ENCODE measurements at regions not wholly inside any gene's neighbourhood (a gene's known extent, or its start where the extent isn't known, plus 50 kb on each side); places are given as distances from the start of the nearest gene placed in this dataset.
"Not testable (repeated sequence)": the region's sequence is repeated elsewhere in the genome, so short reads cannot be mapped to it uniquely, and the experiment has no call there.

DNA sequence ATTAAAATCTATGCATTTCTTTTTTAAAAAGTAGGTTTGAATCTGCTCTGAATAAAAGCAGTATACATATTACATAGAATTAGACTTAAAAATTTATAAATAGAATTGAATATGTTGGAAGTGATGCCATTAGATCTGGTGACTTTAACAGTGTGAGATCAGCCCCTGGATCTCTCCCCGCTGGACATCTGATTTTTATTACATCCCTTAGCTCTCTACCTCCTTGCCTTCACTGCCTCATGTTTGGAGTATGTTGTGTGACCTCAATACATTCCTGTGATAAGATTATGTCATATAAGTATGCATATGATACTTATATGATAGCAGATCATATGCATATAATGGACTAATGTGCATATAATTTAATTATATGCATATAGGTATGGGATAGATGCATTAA is 643.4 kb upstream of the NR2F2 start:
- no peak for DNase-seq

DNA sequence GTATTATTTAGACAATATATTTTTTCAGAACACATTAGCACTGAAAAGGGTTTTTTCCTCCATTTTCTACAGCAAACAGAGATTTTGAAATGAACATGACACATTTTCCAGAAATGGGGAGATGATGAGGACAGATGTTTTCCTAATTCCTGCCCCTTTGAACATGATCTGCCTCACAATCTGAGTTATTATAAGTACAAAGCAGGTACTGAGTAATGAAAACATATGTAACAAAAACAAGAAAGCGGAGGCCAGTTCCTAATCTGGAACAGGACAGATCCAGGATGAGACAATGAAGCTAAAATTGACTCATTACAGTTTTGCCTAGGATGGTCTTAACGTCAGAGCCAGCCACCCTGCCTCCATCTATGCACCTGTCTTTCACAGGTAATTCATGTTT is 642.8 kb upstream of the NR2F2 start:
- DNase-seq = no peak

DNA sequence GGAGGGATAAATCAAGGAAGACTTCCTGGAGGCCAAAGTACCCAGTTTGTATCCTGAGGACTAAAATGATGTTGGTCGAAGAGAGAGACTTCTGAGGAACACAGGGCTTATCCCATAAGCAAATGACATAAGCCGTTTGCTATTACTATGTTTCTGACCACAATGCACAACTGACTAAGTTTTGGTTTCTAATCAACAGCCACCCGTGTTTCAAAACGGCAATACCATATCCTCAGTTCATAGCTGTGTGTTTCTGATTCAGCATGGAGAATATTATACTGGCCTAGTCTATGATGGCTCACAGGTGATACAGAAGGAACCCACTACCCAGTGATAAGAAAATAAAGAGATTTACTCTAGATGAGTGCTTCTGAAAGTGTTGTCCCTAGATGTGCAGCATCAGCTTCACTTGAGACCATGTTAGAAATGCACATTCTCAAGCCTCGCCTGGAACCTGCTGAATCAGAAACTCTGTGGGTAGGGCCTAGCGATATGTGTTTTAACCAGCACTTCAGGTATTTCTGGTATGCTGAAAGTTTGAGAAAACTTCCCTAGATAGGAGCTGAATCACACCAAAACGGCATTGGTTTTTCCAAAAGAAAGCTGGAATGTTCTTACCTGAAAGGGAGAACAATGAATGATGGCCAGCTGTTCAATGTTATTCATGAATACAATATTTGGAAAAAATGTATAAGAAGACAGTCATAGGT is 639.7 kb upstream of the NR2F2 start:
- no peak for DNase-seq

DNA sequence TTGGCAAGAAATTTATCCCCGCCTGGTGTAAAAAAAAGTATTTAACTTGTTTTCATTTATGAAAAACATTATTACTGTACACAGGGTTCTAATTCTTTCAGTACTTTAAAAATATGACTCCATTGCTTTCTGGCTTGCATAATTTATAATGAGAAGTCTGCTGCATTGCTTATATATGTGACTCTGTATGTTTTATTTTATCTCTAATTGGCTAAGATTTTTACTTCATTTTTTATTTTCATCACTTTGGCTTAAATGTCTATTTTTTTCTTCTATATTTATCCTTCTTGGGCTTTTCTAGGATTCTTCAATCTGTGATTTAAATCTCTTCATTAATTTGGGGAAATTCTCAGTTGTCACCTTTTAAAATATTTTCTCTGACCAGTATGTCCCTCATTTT is 636.6 kb upstream of the NR2F2 start:
- no peak for DNase-seq

DNA sequence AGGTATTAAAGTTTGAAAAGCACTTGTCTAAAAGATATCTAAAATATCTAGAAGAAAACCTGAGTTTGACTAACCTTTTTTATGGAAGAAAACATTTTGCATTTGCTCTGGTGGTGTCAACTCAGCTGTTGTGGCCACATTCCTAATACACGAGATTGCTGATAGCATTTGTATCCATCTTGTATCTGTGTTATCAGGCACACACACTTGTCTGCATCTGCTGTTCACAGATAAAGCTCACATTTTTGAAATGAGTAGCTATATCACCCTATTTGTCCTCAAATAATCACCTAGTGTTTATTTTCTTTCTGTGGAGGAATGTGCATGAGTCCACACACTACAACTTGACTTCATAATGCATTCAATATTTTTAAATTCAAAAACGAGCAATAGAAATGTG is 632.3 kb upstream of the NR2F2 start:
- DNase-seq = no peak

DNA sequence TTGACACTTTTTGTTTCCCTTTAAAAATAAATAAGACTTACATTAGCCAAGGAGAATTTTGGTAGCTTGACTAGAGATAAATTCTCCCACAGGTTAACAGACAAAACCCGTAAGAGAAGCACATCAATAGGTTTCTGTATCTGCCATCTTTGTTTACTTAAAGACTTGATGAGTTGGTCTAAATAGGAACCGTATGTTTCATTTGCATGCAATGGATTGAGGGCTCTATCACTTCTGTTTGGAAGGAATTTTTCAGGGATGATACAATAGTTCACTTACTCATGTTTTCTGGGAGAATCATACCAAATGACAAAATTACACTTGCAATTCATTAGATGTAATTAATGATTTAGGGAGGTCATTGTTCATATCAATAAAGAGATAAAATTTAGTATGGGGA is 631.5 kb upstream of the NR2F2 start:
- DNase-seq = no peak

DNA sequence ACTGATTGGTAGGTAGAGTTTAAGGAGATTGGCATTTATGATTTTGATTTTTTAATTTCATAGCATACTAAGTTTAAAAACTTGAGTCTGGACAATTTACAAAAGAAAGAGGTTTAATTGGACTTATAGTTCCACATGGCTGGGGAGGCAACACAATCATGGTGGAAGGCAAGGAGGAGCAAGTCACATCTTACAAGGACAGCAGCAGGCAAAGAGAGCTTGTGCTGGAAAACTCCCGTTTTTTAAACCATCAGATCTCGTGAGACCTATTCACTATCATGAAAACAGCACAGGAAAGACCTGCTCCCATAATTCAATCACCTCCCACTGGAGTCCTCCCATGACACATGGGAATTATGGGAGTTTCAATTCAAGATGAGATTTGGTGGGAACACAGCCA is 630.9 kb upstream of the NR2F2 start:
- DNase-seq = no peak

DNA sequence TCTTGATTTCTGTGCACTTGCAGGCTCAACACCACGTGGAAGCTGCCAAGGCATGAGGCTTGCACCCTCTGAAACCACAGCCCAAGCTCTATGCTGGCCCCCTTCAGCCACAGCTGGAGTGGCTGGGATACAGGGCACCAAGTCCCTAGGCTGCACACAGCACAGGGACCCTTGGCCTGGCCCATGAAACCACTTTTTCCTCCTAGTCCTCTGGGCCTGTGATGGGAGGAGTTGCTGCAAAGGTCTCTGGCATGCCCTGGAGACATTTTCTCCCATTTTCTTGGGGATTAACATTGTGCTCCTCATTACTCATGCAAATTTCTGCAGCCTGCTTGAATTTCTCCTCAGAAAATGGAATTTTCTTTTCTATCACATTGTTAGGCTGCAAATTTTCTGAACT is 629.8 kb upstream of the NR2F2 start:
- not testable (repeated sequence) for DNase-seq

DNA sequence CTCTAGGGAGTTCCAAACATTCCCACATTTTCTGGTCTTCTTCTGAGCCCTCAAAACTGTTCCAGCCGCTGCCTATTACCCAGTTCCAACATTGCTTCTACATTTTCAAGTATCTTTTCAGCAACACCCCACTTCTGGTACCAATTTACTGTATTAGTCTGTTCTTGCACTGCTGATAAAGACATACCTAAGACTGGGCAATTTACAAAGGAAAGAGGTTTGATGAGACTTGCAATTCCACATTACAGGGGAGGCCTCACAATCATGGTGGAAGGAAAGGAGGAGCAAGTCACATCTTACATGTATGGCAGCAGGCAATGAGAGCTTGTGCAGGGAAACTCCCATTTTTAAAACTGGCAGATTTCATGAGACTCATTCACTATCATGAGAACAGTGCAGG is 629.1 kb upstream of the NR2F2 start:
- DNase-seq = no peak

DNA sequence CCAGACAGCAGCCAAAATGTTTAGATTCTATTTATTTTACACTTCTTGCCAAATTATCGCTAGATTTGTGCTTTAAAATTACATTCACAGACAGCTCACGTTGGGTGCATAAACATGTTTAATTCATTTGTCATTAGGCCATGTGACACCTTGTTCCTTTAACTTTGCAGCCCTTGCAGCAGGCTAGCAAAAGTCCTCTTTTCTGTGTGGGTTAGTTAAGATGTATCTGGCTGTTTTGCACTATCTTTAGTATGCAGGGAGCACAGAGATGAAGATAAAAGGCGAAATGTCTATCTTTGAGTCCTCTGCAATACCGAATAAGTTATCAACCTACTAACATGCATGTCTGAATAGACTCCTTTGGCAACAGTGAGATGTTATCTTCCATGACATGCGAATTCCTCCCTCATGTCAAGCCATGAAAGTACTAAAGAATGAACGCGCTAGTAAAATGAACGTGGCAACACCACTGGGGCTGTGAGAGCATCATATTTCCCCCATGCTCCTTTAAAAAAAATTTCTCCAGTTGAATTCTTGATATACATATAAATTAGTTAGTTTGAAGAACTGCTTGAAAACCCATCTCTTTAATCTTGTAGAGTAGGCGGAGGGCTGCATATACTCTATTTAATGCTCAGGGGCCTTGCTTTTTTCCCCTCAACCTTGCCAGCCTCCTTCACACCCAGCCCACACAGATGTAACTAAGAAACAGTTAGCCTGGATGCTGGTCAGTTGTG is 620.4 kb upstream of the NR2F2 start:
- no peak for DNase-seq

DNA sequence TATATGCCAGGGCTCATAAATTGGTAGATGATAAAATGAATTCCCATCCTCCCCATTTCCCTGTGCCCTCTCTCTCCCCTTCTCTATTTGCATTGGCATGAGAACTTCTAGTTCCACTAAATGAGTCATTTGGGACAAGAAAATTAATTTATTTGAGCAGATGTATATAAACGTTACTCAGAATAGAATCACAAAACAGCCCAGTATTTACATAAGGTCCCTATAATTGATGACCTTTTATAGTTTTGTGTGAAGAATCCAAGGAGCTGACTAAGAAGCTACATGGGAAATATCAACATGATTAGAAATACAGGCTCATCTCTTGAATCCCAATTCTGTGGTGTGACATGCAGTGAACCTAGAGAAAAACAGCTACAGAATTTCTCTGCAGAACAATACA is 617.7 kb upstream of the NR2F2 start:
- DNase-seq = no peak

DNA sequence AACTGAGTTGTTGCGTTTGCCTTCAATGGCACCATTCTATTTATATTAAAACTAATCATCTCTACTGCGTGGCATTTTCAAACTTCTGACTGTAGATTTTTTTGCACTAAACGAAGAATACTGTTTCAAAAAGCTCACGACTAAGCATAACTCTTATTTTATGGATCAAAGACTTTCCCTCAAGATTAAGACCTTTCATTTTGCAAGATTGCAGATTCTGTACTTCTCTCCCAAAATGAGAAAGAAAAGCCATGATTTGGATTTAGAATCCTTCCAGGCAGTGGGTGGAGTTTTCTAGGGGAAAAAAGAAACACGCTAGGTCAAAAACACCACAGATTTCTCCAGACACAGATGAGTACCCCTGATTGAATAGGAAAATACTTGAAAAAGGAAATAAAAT is 617.2 kb upstream of the NR2F2 start:
- DNase-seq = no peak

DNA sequence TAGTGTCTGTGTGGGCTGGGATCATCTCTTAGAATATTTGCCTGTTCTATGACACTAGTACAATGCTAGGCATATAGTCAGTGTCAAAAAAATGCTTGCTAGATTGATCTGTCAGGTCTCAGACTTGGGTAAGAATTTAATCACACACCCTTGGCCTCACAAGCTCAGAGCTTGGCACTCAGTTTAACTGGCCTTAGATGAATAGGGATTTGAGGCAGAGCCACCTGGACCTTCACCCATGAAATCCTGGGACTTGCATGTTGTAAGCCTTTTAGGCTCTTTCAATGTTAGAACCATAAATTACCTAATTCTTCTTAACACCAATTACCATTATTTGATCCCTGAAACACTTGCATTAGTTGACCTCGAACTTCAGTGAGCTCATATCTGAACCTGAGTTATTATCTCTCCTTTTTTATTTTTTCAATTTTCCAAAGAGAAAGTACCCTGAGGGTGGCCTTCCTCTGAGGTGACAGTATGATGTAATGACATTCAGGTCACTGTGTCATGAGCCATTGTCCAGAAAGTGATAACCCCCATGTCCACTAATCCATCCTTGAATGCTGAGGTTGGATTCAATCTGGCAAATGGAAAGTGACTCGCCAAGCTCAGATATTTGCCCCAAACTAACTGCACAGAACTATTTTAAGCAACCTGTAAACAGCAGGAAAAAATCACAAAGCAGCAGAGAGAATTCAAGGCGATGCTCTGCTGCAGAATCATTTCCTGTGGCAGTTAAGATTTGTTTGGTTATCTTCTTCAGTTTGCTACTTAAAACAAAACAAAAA is 615.2 kb upstream of the NR2F2 start:
- DNase-seq = no peak

DNA sequence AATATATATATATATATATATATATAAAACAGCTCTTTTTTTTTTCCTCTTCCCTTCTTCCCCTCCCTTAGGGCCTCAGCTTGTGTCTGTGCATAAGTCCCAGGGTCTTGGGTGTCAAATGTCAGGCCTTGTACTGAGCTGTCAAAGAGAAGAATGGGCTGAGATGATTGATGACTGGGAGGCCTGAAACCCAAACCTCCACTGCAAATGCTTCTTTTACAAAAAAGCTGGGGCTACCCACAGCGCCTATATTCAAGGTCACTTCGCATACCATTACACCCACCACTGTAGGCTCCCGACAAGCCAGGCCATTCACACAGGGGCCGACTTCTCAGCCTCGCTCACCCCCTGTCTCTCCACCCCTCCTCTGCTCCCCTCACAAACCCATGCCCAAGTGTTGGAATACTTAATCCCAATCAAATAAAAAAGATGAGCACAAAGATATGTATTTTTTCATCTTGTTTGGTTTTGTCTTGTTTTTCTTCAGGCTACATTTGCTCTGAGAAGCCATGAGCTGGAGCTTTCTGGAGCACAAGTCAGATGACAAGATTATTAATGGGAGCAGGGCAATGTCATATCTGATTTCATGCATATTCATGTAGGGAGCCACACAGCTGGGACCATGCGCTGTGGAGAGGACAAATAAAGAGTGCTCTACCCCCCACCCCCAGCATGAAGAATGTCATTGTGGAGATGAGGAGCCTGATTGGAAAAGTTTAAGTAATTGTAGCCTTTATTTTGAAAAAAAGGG is 614.4 kb upstream of the NR2F2 start:
- DNase-seq = no peak

DNA sequence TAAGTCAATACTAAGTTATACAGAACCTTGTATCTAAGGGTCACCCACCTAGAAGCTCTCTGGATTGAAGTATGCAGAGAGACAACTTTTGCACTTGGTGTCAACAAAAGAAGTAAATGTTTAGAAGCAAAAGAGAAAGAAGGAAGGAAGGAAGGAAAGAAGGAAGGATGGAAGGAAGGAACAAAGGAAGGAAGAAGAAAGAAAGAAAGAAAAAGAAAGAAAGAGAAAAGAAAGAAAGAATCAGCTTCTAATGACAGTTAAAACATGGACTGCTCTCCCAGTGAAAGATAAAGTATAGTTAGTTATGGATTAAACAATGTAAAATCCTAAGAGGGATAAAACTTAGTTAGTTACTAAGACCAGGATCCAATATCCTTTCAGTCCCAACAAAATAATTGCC is 613.8 kb upstream of the NR2F2 start:
- DNase-seq = no peak

DNA sequence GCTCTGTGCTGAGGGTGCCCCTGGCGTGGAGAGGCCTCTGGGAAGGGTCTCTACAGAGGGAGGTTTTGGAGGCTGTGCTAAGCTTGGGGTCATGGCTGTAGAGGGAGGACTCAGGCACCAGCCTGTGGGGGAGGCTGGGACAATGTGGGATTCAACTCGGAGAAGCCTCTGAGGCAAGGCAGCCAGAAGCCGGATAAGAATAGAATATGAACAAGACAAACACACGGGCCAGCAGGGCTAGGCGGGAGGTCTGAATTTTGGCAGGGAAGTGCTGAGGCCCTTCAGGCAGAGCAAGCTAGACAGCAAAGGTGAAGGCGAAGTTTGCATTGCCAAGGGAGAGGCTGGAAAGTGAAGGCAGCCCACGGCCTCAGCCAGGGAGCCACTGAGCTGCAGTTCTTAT is 612.1 kb upstream of the NR2F2 start:
- no peak for DNase-seq

DNA sequence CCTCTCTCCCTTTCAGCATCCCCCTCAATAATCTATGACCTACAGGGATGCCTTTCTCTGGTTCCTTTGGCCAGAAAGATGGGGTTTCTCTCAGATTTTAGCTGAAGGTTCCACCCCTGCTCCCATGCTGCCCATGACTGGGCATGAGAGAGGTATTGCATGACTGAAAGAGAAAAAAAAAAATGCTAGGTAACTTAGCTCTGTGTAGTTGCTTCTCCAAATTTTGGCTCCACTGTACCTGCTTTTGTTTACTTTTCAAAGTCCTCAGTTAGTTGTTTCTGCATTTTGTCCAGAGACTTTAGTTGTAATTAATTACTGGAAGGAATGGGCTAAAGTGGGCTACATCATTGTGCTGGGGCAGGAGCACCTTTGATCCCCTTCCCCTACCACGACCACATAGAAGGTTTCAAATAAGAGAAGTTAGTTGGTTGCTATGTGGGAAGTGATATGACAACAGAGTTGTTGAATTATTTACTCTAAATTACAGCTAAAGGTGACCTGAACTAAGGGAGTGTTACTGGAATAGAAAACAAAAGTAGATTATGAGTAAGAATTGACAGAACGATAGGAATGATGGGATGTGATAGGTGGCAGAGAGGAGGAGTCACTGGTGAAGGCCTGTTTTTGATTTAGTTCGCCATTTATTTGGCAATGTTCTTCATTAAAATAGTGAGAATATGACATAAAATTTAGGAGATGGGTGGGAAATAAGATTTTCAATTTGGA is 605.4 kb upstream of the NR2F2 start:
- DNase-seq = no peak

DNA sequence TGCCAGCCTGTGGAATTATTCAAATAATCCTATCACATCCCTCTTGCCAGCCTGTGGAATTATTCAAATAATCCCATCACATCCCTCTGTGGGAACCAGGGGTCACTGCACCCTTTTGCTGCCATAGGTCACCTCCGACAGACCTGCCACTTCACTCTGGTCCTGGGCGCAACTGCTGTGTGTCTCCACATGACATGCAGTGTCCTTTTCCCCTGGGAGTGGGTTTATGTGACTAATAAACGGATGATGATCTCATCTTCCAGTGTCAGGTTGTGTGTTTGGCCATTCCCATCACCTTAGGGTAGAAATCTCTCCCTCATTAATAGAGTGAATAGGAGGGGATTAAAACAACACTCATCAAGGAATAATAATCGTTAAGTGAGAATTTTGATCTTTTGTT is 603.6 kb upstream of the NR2F2 start:
- no peak for DNase-seq

DNA sequence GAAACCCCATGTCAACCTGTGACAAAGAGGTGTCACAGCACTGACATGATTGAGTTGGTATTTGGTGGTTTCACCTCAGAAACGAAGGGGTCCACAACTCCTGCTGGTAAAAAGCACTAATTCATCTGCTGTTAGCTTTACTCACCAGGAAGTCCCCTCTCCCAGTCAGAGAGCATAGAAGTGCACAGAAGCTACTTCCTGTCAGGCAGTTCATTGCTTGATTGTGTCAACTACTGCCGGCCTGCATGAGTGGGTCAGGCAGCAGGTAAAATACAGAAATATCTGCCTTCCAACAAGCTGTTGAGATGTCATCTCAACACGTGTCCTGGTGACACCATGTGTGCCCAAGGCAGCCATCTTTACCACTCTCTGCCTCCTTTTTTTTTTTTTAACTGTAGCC is 596.6 kb upstream of the NR2F2 start:
- DNase-seq = no peak

DNA sequence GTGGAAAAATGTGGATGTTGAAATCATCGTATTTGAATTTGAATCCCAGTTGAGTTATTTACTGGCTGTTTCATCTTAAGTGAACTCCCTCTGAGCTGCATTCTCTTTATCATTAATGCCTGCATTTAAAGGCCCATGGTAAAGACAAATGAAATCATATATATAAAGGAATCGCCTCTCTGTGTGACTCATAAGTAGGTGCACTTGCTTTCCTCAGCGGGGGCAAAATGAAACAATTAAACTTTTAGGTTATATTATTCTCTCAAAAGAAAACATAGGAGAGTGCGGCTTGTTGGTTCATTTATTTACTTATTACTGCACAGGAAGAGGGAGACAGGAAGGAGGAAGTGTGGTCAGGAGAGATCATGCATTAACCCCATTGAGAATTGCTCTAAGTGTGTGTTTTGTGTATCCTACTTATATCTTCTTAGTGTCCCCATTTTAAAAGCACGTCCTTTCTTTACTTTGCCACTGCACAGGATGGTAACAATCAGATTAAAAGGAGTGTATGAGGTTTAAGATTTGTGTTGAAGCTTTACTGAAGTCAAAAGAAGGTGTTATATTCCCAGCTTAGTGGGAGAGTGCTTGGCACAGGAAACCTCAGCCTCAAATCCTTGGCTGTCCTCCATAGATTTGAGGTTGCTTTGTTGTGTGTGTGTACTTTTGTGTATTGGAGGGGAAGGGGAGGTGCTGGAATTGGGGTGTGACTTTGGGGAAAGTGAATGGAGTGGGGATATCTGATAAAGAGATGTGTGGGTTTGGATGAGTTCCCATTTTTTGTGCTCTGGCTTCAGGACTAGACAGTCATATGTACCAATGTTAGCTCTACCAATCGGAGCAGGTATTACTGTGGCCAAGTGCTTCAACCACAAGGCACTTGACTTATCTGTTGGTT is 595.8 kb upstream of the NR2F2 start:
- no peak for DNase-seq

DNA sequence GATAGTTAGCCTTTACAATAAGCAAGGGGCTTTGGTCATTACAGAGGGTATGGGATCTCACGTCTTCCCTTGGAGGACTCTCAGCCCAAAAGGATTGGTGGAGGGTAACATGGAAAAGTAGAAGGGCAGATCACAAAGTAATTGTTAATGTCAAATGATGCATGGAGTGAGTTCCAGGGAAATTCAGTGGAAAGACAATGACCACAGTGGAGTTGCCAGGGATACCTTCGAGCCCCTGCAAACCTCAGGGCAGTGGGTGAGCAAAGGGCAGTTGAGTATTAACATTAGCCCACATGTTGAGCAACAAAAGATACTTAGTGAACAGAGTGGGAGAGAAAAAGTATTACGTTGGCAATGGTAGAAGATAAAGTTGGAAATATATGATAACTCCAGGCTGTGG is 593.4 kb upstream of the NR2F2 start:
- DNase-seq = no peak

DNA sequence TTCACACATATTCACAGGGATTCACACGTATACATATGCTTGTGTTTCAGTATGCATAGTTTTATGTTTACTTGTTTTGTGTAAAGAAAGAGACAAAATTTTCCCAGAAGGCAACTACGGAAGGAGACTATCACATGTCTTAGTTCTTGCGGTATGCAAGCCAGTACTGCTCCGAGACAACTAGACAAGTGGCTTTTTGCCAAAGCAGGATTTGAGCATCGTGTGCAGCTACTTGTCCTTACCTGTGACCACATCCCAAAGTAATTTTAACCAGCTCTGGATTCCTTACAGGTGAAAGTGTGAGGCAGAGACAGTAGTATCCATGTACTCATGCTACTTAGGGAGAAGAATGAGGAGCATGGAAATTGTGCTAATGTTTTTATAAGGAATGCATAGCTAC is 591.4 kb upstream of the NR2F2 start:
- no peak for DNase-seq

All from NCI-H2081 treated with DMSO at 0.1 percent for 48 hours (cell line).